ENCODE measurements at regions not wholly inside any gene's neighbourhood (a gene's known extent, or its start where the extent isn't known, plus 50 kb on each side); places are given as distances from the start of the nearest gene placed in this dataset.
A peak's percentile ranks its signal among the peaks of the same experiment; 100 is the strongest.

DNA sequence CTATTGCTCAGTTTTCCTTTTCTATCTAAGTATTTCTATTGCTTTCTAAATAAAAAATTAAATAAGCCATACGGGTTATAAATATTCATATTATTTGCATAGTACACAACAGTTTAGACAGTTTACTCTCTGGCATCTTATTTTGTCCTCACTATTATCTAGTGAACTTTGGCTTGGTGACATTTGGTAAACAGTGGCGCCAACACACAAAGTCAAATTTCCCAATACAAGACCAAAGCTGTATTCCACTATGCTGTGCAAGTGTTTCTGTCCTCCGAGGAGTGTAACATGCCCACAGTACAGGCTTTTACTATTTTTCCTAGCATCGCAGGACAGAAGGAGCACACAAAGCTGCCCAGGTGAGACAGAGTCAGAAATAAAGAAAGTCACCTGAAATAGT, 61.7 kb upstream of the TP63 start:
- no peak overlapping the region for H3K4me3 Mint-ChIP-seq
- peaks cover 32% of the 10 kb centered on the region for H3K4me1 Mint-ChIP-seq (ENCODE audit: low read depth)
- H3K27ac Mint-ChIP-seq = no peak overlapping the region
- no peaks in the 10 kb centered on the region for H3K36me3 Mint-ChIP-seq (ENCODE audit: low read depth)
- H3K9me3 Mint-ChIP-seq = no peaks in the 10 kb centered on the region
- H3K27me3 Mint-ChIP-seq (ENCODE audit: low read depth) = no peaks in the 10 kb centered on the region

DNA sequence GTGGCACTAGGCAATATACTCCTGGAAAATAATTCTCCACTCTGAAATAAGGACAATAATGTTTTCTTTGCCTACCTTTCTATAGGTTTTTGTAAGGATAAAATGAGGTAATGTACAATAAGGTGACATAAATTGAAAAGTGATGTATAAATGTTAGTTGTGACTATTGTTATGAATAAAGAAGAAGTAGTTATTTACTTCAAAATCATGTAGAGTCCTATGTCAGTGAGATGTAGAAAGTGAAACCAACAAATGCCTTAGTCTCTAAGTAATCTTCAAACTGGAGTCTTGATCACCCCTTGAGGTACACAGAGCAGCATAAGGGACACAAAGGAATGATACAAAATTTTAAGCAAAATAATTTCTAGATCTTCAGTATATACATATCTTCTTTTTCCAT, 60.3 kb upstream of the TP63 start:
- Mint-ChIP-seq H3K4me1 (ENCODE audit: low read depth) (peaks cover 29% of the 10 kb centered on the region), H3K9me3 (no peaks in the 10 kb centered on the region), H3K27ac (peak overlapping the region; percentile 2), H3K27me3 (ENCODE audit: low read depth) (no peaks in the 10 kb centered on the region), H3K4me3 (no peak overlapping the region), H3K36me3 (ENCODE audit: low read depth) (no peaks in the 10 kb centered on the region)

DNA sequence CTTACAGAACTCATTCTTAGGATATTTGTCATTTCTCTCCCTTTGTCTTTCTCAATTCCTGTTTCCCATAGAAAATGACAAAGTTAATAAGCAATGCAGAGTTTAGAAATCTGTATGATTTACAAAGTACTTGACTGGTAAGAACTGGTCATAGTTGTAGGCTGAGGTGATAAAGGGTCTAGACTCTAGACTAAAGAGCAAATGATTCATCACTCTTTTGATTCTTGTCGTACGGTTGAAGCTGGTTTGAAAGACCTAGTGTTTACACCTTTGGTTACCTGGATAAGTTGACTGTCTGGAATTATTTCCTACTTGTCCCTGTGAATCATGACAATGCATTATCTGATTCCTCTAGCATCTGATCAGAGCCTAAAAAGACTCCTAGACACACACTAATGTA, 58.9 kb upstream of the TP63 start:
- Mint-ChIP-seq H3K9me3 (no peaks in the 10 kb centered on the region), H3K4me1 (ENCODE audit: low read depth) (peaks cover 26% of the 10 kb centered on the region), H3K4me3 (no peak overlapping the region), H3K27me3 (ENCODE audit: low read depth) (no peaks in the 10 kb centered on the region), H3K36me3 (ENCODE audit: low read depth) (no peaks in the 10 kb centered on the region), H3K27ac (no peak overlapping the region)

DNA sequence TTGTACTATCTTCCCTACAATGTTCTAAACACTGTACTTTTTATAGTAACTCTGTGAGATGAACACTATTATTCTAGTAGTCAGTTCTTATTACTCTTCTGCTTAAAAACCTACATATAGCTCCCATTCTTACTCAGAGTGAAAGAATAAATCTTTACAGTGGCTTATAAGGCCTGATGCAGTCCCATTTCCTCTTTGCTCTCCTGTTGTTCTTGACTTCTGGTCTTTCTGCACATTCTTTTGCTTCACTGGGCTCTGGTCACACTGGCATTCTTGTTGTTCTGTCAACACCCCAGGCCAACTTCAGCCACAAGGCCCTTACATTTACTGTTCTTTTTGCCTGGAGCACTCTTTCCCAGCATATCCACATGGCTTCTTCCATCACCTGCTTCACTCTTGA, 58.2 kb upstream of the TP63 start:
- Mint-ChIP-seq H3K4me1 (ENCODE audit: low read depth) (peaks cover 23% of the 10 kb centered on the region), H3K27ac (no peak overlapping the region), H3K9me3 (peaks cover 5% of the 10 kb centered on the region), H3K27me3 (ENCODE audit: low read depth) (no peaks in the 10 kb centered on the region), H3K36me3 (ENCODE audit: low read depth) (peaks cover 3% of the 10 kb centered on the region), H3K4me3 (no peak overlapping the region)

DNA sequence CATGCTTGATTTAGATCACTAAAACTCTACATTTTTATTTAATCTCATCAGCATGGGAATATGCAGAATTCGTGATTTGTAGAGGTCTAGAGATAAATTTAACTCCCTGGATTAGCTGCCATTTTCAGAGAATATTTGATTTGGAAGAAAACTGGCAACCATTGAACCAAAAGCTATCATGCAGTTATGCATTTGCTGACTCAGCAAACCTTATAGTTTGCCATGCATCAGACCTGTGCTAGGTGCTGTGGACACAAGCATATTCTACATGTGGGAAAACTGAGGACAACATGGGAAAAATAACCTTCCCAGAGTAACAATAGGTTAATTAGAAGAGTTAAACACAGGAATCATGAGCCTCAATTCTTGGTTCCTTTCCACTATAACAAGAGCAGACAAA, 54.7 kb upstream of the TP63 start:
- Mint-ChIP-seq H3K27me3 (ENCODE audit: low read depth) (no peaks in the 10 kb centered on the region), H3K9me3 (peaks cover 6% of the 10 kb centered on the region), H3K4me3 (no peak overlapping the region), H3K36me3 (ENCODE audit: low read depth) (peaks cover 3% of the 10 kb centered on the region), H3K27ac (no peak overlapping the region), H3K4me1 (ENCODE audit: low read depth) (peaks cover 8% of the 10 kb centered on the region)

DNA sequence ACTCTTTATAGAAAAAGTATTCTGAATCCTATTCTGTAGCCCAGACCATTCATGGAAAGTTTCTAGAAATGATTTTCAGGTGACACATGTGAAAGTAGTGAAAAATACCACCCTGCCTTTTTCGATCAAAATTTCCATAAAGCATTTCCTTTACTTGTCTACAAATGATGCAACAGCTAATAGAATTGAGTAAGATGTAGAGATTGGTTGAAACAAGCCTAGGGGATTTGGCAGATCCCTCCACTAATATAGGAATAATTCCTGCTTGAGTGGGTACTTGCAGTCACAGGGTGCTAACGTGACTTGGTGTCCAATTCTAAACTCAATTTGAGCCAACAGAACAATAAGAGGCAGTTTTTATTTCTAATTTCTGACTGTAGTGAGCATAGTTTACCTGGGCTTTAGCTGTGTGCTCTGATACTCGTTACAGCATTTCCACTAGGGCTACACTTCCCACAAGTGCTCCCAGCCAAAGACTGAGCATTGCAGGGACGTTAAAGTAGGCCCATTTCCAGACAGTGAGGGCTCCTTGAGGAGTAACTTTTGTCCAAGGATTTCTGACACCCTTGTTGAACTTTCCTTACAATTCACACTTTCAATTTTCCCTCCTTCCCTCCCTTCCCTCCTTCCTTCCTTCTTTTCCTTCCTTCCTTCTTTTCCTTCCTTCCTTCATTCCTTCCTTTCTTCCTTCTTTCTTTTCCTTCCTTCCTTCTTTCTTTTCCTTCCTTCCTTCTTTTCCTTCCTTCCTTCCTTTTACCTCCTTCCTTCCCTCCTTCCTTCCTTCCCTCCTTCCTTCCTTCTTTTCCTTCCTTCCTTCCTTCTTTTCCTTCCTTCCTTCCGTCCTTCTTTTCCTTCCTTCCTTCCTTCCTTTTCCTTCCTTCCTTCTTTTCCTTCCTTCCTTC, 53.9 kb upstream of the TP63 start:
- H3K4me3 Mint-ChIP-seq = no peak overlapping the region

DNA sequence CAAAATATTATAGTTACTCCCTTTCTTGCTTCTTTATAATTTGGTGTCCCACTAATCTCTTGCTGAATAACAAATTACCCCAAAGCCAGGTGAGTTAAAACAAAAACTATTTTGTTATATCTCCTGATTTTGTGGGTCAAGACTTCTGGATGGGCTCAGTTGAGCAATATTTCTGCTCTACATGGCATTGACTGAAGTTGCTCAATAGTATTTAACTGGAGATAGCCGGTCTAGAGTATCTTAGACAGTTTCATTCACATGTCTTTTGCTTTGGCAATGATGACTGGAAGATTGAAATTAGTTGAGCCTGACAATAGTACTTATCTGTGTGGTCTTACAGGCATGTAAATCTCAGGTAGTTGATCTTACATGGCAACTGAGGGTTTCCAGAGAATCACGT, 51.0 kb upstream of the TP63 start:
- no peaks in the 10 kb centered on the region for H3K27me3 Mint-ChIP-seq (ENCODE audit: low read depth)
- no peak overlapping the region for H3K27ac Mint-ChIP-seq
- no peaks in the 10 kb centered on the region for H3K4me1 Mint-ChIP-seq (ENCODE audit: low read depth)
- peaks cover 3% of the 10 kb centered on the region for H3K36me3 Mint-ChIP-seq (ENCODE audit: low read depth)
- no peak overlapping the region for H3K4me3 Mint-ChIP-seq
- H3K9me3 Mint-ChIP-seq = peaks cover 6% of the 10 kb centered on the region

More for the DNA sequence above, 53.9 kb upstream of the TP63 start:
- no peaks in the 10 kb centered on the region for H3K27me3 Mint-ChIP-seq (ENCODE audit: low read depth)
- H3K9me3 Mint-ChIP-seq = peaks cover 6% of the 10 kb centered on the region
- H3K4me1 Mint-ChIP-seq (ENCODE audit: low read depth) = peaks cover 6% of the 10 kb centered on the region
- peaks cover 3% of the 10 kb centered on the region for H3K36me3 Mint-ChIP-seq (ENCODE audit: low read depth)
- no peak overlapping the region for H3K27ac Mint-ChIP-seq

Data from T-helper 1 cell treated with Interleukin-12 subunit alpha and Interleukin-12 subunit beta and Interleukin-4 antibody, amounts not matched to agents 30 μg/mL and 1 μg/mL, for 36 hours (primary cell).